Gastroesophageal sphincter (tissue), 4 donors: ENCODE measurements at regions not wholly inside any gene's neighbourhood (a gene's known extent, or its start where the extent isn't known, plus 50 kb on each side); places are given as distances from the start of the nearest gene placed in this dataset.

Source experiments
- ATAC-seq: fragments of 150-250 bp; one replicate; pipeline ENCODE4 v1.9.1; 2016; ENCODE audit warnings: mild to moderate bottlenecking, moderate library complexity
- H3K27ac ChIP-seq, 4 donors: fragments of 200-600 bp; sonication (generic) in 3 of 4; 1 replicate in 3 of 4; 2 replicates in 1 of 4; pipeline ENCODE4 v1.5.1; 2016 to 2019
- H3K27me3 ChIP-seq: fragments of 200-600 bp; sonication (generic); one replicate; pipeline ENCODE4 v1.5.1; 2019
- H3K36me3 ChIP-seq, 2 donors: fragments of 200-600 bp; sonication (generic); one replicate each; pipeline ENCODE4 v1.5.1; 2019; ENCODE audit warnings: control low read depth in 1 of 2
- H3K4me1 ChIP-seq, 3 donors: fragments of 200-600 bp; sonication (generic); 1 replicate in 2 of 3; 2 replicates in 1 of 3; pipeline ENCODE4 v1.5.1; 2016 to 2019; ENCODE audit warnings: control low read depth in 2 of 3
- H3K4me3 ChIP-seq, 2 donors: fragments of 200-600 bp; sonication (generic); one replicate each; pipeline ENCODE4 v1.5.1; 2019; ENCODE audit warnings: mild to moderate bottlenecking in 1 of 2, moderate library complexity in 1 of 2
- H3K9me3 ChIP-seq, 3 donors: fragments of 200-600 bp; sonication (generic); one replicate each; pipeline ENCODE4 v1.5.1; 2017 to 2019; ENCODE audit warnings: control low read depth in 2 of 3
- EP300 ChIP-seq: sonication (generic); formaldehyde crosslinking; IDR thresholded peaks from one replicate; pipeline ENCODE4 v1.6.1; 2017; ENCODE audit warnings: antibody characterized with exemption, mild to moderate bottlenecking
- POLR2A ChIP-seq, 2 donors: fragments of 450-650 bp; IDR thresholded peaks; one replicate each; pipeline ENCODE4 v1.6.1; 2017; ENCODE audit warnings: antibody characterized with exemption in 2 of 2, mild to moderate bottlenecking in 2 of 2, moderate library complexity in 1 of 2
- POLR2AphosphoS5 ChIP-seq: sonication (generic); formaldehyde crosslinking; IDR thresholded peaks from one replicate; pipeline ENCODE4 v1.6.1; 2017; ENCODE audit warnings: antibody characterized with exemption
- WGBS, 2 donors: methylation state at CpG; one replicate each; pipeline ENCODE4 v1.1.5; 2018; ENCODE audit warnings: low coverage in 1 of 2; 5-methylcytosine and 5-hydroxymethylcytosine counted together
- TF ChIP-seq, protein P1 (sequence below), 4 experiments: fragments of 200-600 bp in 2 of 4; fragments of 450-650 bp in 2 of 4; sonication (generic) in 1 of 4; IDR thresholded peaks; one replicate each; pipeline ENCODE4 v1.5.1; 2017 to 2019; ENCODE audit warnings: antibody characterized with exemption in 4 of 4, mild to moderate bottlenecking in 2 of 4, moderate library complexity in 2 of 4

DNA sequence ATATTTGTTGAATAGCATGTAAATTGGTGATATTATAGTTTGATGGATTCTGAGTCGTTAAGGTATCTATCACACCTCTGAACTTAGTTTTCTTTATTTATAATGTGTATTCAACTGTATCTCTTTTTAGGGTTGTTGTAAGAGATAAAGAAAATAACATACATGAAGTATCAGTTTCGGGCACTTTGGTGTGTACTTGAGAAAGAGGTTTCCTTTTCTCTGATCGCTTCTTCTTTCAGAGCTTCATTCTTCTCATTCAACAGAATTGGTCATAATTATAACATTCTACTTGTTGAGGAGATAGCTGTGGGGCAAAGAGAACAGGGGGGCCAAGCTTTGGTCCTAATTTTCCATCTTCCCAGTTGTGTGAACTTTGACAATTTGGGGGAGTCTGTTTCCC lies 508.0 kb downstream of the PLPP3 start:
- H3K4me3 ChIP-seq, result no peak overlapping the region
- peaks cover 8 to 25% (median 11%) of the 10 kb centered on the region in 3 donors for H3K4me1 ChIP-seq
- WGBS, 2 donors, result 90 to 92% methylated on average over 2 to 3 of the region's 3 CpGs
- TF ChIP-seq, protein P1, sequence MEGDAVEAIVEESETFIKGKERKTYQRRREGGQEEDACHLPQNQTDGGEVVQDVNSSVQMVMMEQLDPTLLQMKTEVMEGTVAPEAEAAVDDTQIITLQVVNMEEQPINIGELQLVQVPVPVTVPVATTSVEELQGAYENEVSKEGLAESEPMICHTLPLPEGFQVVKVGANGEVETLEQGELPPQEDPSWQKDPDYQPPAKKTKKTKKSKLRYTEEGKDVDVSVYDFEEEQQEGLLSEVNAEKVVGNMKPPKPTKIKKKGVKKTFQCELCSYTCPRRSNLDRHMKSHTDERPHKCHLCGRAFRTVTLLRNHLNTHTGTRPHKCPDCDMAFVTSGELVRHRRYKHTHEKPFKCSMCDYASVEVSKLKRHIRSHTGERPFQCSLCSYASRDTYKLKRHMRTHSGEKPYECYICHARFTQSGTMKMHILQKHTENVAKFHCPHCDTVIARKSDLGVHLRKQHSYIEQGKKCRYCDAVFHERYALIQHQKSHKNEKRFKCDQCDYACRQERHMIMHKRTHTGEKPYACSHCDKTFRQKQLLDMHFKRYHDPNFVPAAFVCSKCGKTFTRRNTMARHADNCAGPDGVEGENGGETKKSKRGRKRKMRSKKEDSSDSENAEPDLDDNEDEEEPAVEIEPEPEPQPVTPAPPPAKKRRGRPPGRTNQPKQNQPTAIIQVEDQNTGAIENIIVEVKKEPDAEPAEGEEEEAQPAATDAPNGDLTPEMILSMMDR (IDR thresholded peaks at IDR 0.05), result no peak
- no peak for TF ChIP-seq POLR2AphosphoS5
- no peak for ATAC-seq
- no peaks in the 10 kb centered on the region for H3K36me3 ChIP-seq
- no peak overlapping the region for H3K27ac ChIP-seq
- no peaks in the 10 kb centered on the region for H3K9me3 ChIP-seq
- H3K27me3 ChIP-seq, result no peaks in the 10 kb centered on the region

GRCh38 chr1:56070601-56071000 lies 508.8 kb downstream of the PLPP3 start:
- Histone ChIP-seq H3K27me3 (no peaks in the 10 kb centered on the region), H3K36me3 (no peaks in the 10 kb centered on the region), H3K4me3 (no peak overlapping the region), H3K4me1 (peaks cover 8 to 25% (median 11%) of the 10 kb centered on the region in 3 donors), H3K27ac (no peak overlapping the region), H3K9me3 (no peaks in the 10 kb centered on the region)
- 91 to 100% methylated on average over 1 of the region's 1 CpG for WGBS, 2 donors
- no peak for ATAC-seq
- TF ChIP-seq POLR2AphosphoS5 (no peak), POLR2A (IDR thresholded peaks at IDR 0.05) (no peak), EP300 (no peak)
- TF ChIP-seq, protein P1 (IDR thresholded peaks at IDR 0.05), result no peak

DNA sequence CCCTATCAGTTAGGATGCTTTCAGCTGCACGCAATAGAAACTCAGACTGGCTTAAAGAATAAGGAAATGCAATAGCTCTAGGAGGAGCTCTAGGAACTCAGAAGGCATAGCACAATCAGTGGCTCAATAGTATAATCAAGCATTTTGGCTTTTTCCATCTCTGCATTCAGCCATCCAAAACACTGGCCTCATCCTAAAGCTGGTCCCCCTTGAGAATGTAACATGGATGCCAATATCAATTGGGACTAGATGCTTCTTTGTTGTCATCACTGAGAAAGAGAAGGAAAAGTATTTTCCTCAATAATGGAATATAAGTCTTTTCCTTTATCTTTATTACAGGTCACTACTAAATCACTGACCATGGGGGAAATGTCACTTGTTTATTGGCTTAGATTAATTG lies 509.5 kb downstream of the PLPP3 start:
- no peaks in the 10 kb centered on the region for H3K36me3 ChIP-seq
- H3K4me1 ChIP-seq, result peaks cover 8 to 25% (median 11%) of the 10 kb centered on the region in 3 donors
- TF ChIP-seq EP300 (no peak), POLR2AphosphoS5 (no peak), POLR2A (IDR thresholded peaks at IDR 0.05) (no peak)
- TF ChIP-seq, protein P1 (IDR thresholded peaks at IDR 0.05), result no peak
- H3K27ac ChIP-seq, result no peak overlapping the region
- ATAC-seq, result no peak
- 83 to 100% methylated on average over 1 of the region's 1 CpG for WGBS, 2 donors
- no peaks in the 10 kb centered on the region for H3K27me3 ChIP-seq
- H3K9me3 ChIP-seq, result no peaks in the 10 kb centered on the region
- H3K4me3 ChIP-seq, result no peak overlapping the region

GRCh38 chr1:56068908-56069307 lies 510.5 kb downstream of the PLPP3 start:
- ATAC-seq, result no peak
- WGBS, 2 donors, result 10 to 43% methylated on average over 1 of the region's 1 CpG

GRCh38 chr1:56068210-56068609 lies 511.2 kb downstream of the PLPP3 start:
- no peak overlapping the region for H3K4me3 ChIP-seq
- H3K27ac ChIP-seq, result no peak overlapping the region
- ATAC-seq, result no peak
- no peaks in the 10 kb centered on the region for H3K27me3 ChIP-seq
- peaks cover 0 to 9% (median 2%) of the 10 kb centered on the region in 3 donors for H3K4me1 ChIP-seq
- no peaks in the 10 kb centered on the region for H3K9me3 ChIP-seq
- 92 to 96% methylated on average over 5 of the region's 6 CpGs for WGBS, 2 donors
- no peak for TF ChIP-seq EP300
- no peak for TF ChIP-seq POLR2A (IDR thresholded peaks at IDR 0.05)
- TF ChIP-seq POLR2AphosphoS5, result no peak
- TF ChIP-seq, protein P1 (IDR thresholded peaks at IDR 0.05), result no peak
- no peaks in the 10 kb centered on the region for H3K36me3 ChIP-seq

More at GRCh38 chr1:56068908-56069307, 510.5 kb downstream of the PLPP3 start:
- H3K36me3 ChIP-seq, result no peaks in the 10 kb centered on the region
- TF ChIP-seq POLR2AphosphoS5, result no peak
- no peak for TF ChIP-seq EP300
- TF ChIP-seq POLR2A (IDR thresholded peaks at IDR 0.05), result no peak
- no peaks in the 10 kb centered on the region for H3K27me3 ChIP-seq
- no peaks in the 10 kb centered on the region for H3K9me3 ChIP-seq
- peaks cover 3 to 16% (median 7%) of the 10 kb centered on the region in 3 donors for H3K4me1 ChIP-seq
- H3K27ac ChIP-seq, result no peak overlapping the region
- no peak overlapping the region for H3K4me3 ChIP-seq
